ENCODE measurements at regions not wholly inside any gene's neighbourhood (a gene's known extent, or its start where the extent isn't known, plus 50 kb on each side); places are given as distances from the start of the nearest gene placed in this dataset.

DNA sequence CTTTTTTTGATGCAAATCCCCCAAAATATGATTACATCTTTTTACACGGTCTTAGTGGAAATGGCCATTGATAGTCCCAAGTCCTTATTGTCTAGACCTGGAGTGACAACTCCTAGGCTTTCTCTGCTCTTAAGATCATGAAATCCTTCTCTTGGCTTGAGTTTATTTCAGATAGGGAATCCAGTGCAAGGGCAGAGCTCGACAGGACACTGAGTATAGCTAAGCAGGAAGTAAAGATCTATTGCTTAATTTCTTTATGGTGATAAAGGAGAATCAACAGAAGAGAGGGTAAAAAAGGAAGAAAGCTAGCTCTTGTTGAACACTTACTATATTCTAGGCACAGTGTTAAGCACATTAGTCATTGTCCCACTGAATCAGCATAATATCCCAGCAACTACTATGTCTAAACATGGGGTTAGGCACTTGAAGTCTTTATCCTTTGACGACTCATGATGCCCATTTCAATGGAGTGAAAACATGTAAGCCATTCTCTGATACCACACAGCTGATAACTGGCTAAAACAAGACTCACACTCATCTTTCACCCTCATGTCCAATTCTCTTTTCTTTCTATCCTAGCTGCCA is 74.1 kb upstream of the LRATD1 start:
- TF ChIP-seq, protein P1, sequence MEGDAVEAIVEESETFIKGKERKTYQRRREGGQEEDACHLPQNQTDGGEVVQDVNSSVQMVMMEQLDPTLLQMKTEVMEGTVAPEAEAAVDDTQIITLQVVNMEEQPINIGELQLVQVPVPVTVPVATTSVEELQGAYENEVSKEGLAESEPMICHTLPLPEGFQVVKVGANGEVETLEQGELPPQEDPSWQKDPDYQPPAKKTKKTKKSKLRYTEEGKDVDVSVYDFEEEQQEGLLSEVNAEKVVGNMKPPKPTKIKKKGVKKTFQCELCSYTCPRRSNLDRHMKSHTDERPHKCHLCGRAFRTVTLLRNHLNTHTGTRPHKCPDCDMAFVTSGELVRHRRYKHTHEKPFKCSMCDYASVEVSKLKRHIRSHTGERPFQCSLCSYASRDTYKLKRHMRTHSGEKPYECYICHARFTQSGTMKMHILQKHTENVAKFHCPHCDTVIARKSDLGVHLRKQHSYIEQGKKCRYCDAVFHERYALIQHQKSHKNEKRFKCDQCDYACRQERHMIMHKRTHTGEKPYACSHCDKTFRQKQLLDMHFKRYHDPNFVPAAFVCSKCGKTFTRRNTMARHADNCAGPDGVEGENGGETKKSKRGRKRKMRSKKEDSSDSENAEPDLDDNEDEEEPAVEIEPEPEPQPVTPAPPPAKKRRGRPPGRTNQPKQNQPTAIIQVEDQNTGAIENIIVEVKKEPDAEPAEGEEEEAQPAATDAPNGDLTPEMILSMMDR (IDR thresholded peaks at IDR 0.05): no peak
- TF ChIP-seq POLR2A (IDR thresholded peaks at IDR 0.05): no peak

Data from testis (tissue), 2 donors.